ENCODE measurements at regions not wholly inside any gene's neighbourhood (a gene's known extent, or its start where the extent isn't known, plus 50 kb on each side); places are given as distances from the start of the nearest gene placed in this dataset.

GRCh38 chr13:50280441-50280937 is 265.2 kb downstream of the KCNRG start:
- no peak for TF ChIP-seq POLR2A (IDR thresholded peaks at IDR 0.05; ENCODE audit: low read depth, low read length)
- no peak for TF ChIP-seq POLR2AphosphoS5 (IDR thresholded peaks at IDR 0.05; ENCODE audit: low read depth, low read length)

Measured in GM12891 (cell line).